ENCODE measurements at regions not wholly inside any gene's neighbourhood (a gene's known extent, or its start where the extent isn't known, plus 50 kb on each side); places are given as distances from the start of the nearest gene placed in this dataset.
"Not testable (repeated sequence)": the region's sequence is repeated elsewhere in the genome, so short reads cannot be mapped to it uniquely, and the experiment has no call there.

DNA sequence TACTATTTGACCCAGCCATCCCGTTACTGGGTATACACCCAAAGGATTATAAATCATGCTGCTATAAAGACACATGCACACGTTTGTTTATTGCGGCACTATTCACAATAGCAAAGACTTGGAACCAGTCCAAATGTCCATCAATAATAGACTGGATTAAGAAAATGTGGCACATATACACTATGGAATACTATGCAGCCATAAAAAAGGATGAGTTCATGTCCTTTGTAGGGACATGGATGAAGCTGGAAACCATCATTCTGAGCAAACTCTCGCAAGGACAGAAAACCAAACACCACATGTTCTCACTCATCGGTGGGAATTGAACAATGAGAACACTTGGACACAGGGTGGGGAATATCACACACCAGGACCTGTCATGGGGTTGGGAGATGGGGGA is 56.7 kb upstream of the SELENOP start:
- TF ChIP-seq POLR2AphosphoS5, POLR2A (IDR thresholded peaks at IDR 0.05): not testable (repeated sequence)
- TF ChIP-seq, protein P1, sequence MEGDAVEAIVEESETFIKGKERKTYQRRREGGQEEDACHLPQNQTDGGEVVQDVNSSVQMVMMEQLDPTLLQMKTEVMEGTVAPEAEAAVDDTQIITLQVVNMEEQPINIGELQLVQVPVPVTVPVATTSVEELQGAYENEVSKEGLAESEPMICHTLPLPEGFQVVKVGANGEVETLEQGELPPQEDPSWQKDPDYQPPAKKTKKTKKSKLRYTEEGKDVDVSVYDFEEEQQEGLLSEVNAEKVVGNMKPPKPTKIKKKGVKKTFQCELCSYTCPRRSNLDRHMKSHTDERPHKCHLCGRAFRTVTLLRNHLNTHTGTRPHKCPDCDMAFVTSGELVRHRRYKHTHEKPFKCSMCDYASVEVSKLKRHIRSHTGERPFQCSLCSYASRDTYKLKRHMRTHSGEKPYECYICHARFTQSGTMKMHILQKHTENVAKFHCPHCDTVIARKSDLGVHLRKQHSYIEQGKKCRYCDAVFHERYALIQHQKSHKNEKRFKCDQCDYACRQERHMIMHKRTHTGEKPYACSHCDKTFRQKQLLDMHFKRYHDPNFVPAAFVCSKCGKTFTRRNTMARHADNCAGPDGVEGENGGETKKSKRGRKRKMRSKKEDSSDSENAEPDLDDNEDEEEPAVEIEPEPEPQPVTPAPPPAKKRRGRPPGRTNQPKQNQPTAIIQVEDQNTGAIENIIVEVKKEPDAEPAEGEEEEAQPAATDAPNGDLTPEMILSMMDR (IDR thresholded peaks at IDR 0.05) = not testable (repeated sequence)
